Lung (tissue), 11 donors: ENCODE measurements at regions not wholly inside any gene's neighbourhood (a gene's known extent, or its start where the extent isn't known, plus 50 kb on each side); places are given as distances from the start of the nearest gene placed in this dataset.

Source experiments
- ATAC-seq: fragments of 200-7000 bp; cut with Tn5 transposase; one replicate; pipeline ENCODE4 v1.9.1; 2020; ENCODE audit warnings: moderate number of reproducible peaks; ENCODE audit not compliant: insufficient read depth, low FRiP score
- DNase-seq, 3 donors: peaks; one replicate each; pipeline ENCODE4 v3.0.0-alpha.2; 2013 to 2017
- H3K27ac ChIP-seq, 2 donors: one replicate each; pipeline ENCODE4 v1.5.1; 2013; ENCODE audit warnings: mild to moderate bottlenecking in 2 of 2, moderate library complexity in 2 of 2, control low read depth in 1 of 2, inconsistent platforms in 1 of 2, low read depth in 1 of 2, low read length in 1 of 2
- H3K27me3 ChIP-seq, 3 donors: one replicate each; pipeline ENCODE4 v1.5.1; 2013; ENCODE audit warnings: low read length in 2 of 3; ENCODE audit not compliant: control insufficient read depth in 3 of 3, insufficient read depth in 3 of 3
- H3K36me3 ChIP-seq, 4 donors: one replicate each; pipeline ENCODE4 v1.5.1; 2013; ENCODE audit warnings: low read length in 4 of 4, mild to moderate bottlenecking in 1 of 4, moderate library complexity in 1 of 4; ENCODE audit not compliant: control insufficient read depth in 4 of 4, insufficient read depth in 4 of 4
- H3K4me1 ChIP-seq, 5 donors: one replicate each; pipeline ENCODE4 v1.5.1; 2013; ENCODE audit warnings: low read length in 5 of 5, mild to moderate bottlenecking in 2 of 5, moderate library complexity in 1 of 5; ENCODE audit not compliant: control insufficient read depth in 5 of 5, insufficient read depth in 5 of 5
- H3K4me3 ChIP-seq: one replicate; pipeline ENCODE4 v1.5.1; 2013; ENCODE audit warnings: mild to moderate bottlenecking, control low read depth, moderate library complexity
- H3K9ac ChIP-seq, 2 donors: one replicate each; pipeline ENCODE4 v1.5.1; 2013; ENCODE audit warnings: low read length in 2 of 2, control low read depth in 1 of 2; ENCODE audit not compliant: insufficient read depth in 1 of 2
- H3K9me3 ChIP-seq, 4 donors: one replicate each; pipeline ENCODE4 v1.5.1; 2013; ENCODE audit warnings: low read length in 3 of 4, mild to moderate bottlenecking in 1 of 4, moderate library complexity in 1 of 4; ENCODE audit not compliant: control insufficient read depth in 4 of 4, insufficient read depth in 3 of 4
- WGBS, 2 donors: extraction: QIAGEN DNeasy Blood & Tissue Kit; methylation state at CpG; one replicate each; pipeline ENCODE4 v1.1.7; 2013; 5-methylcytosine and 5-hydroxymethylcytosine counted together
- TF ChIP-seq, protein P1 (sequence below): IDR thresholded peaks from 2 replicates; pipeline ENCODE4 v1.5.1; 2012; ENCODE audit warnings: mild to moderate bottlenecking; ENCODE audit errors: control extremely low read depth, extremely low read depth
- donor health status: control.
- donor health status: control.
- donor health status: Bipolar disorder and iron deficiency.
- donor health status: healthy.
- donor health status: DM: yes; HTN: yes; CAD: no.

DNA sequence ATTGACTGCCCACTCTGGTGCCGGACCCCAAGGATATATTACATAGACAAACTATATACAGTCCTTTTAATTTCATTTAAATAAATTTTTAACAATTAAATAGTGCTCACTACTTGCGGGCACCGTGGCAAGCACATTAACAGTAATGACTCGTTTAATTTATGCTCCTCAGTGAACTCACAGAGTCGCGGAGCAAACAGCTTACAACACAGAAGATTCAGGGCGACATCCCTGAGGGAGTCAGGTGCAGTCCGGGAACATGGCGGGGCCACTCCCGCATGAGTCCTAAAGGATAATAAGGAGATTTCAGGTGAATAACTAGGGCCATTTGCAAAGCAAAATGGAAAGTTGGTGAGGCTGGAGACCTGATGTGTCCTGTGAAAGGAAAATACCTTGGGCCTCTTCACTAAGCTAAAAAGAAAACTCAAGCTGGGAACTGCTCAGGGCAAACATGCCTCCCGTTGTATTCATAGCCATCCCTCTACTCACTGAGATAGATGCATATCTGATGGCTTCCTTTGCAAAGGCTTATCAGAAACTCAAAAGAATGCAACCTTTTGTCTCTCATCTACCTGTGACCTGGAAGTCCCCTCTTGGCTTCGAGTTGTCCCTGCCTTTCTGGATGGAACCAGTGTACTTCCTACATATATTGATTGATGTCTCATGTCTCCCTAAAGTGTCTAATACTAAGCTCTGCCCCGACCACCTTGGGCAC is 125.6 kb downstream of the KLF6 start:
- DNase-seq = no peak
- Histone ChIP-seq H3K36me3 (no peaks in the 10 kb centered on the region), H3K9me3 (peaks cover 0 to 2% (median 0%) of the 10 kb centered on the region in 4 donors), H3K9ac (no peak overlapping the region), H3K27me3 (peaks cover 0 to 3% (median 0%) of the 10 kb centered on the region in 3 donors), H3K27ac (no peak overlapping the region), H3K4me3 (no peak overlapping the region), H3K4me1 (peaks cover 0 to 2% (median 0%) of the 10 kb centered on the region in 5 donors)
- 87 to 92% methylated on average over 13 of the region's 13 CpGs for WGBS, 2 donors
- ATAC-seq = no peak
- TF ChIP-seq, protein P1, sequence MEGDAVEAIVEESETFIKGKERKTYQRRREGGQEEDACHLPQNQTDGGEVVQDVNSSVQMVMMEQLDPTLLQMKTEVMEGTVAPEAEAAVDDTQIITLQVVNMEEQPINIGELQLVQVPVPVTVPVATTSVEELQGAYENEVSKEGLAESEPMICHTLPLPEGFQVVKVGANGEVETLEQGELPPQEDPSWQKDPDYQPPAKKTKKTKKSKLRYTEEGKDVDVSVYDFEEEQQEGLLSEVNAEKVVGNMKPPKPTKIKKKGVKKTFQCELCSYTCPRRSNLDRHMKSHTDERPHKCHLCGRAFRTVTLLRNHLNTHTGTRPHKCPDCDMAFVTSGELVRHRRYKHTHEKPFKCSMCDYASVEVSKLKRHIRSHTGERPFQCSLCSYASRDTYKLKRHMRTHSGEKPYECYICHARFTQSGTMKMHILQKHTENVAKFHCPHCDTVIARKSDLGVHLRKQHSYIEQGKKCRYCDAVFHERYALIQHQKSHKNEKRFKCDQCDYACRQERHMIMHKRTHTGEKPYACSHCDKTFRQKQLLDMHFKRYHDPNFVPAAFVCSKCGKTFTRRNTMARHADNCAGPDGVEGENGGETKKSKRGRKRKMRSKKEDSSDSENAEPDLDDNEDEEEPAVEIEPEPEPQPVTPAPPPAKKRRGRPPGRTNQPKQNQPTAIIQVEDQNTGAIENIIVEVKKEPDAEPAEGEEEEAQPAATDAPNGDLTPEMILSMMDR = no peak

DNA sequence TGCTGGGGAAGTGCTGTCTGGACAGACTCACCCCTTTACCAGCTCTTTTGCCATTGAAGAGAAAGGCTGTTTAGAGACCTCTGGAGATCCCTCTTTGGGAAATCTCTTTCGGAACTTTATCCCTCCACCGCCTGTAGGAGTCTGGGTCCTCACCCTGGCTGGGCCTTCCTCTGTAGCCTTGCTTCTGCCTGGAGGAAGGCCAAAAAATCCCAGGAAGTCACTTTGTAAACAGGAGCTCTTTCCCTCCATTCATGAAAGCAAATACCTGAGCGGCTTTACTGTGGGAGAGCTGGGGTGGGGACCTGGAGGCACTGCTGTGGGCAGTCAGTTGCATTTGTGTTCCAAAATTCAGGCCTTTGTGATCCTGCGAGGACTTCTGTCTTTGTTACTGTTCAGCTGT is 126.2 kb downstream of the KLF6 start:
- WGBS, 2 donors = 58 to 59% methylated on average over 4 of the region's 4 CpGs
- TF ChIP-seq, protein P1 = no peak
- peaks cover 0 to 2% (median 0%) of the 10 kb centered on the region in 5 donors for H3K4me1 ChIP-seq
- peaks cover 0 to 3% (median 0%) of the 10 kb centered on the region in 3 donors for H3K27me3 ChIP-seq
- no peak overlapping the region for H3K9ac ChIP-seq
- H3K36me3 ChIP-seq = no peaks in the 10 kb centered on the region
- DNase-seq (peak in 1 of 3 donors; percentile 30), ATAC-seq (no peak)
- peaks cover 0 to 2% (median 0%) of the 10 kb centered on the region in 4 donors for H3K9me3 ChIP-seq
- H3K4me3 ChIP-seq = no peak overlapping the region
- H3K27ac ChIP-seq = no peak overlapping the region

DNA sequence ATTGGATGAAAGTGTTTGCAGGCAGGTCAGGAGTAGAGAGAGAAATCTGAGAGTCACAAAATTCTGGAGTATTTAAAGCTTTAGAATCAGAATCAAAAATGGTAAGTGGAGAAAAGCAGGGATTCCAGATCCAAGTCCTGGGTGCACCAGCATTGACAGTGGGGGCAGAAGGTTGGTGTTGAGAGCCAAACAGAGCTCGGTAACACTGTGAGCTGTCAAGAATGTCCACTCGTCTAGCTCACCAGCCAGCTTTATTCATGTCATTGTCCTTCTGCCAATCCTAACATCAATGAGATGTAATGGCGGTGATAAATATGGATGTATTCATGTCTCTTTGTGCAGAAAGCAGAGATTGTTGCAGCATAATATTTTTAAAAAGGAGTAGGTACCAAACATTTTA is 128.8 kb downstream of the KLF6 start:
- Histone ChIP-seq H3K9me3 (no peaks in the 10 kb centered on the region), H3K4me1 (peaks cover 0 to 3% (median 0%) of the 10 kb centered on the region in 5 donors), H3K27ac (no peak overlapping the region), H3K36me3 (no peaks in the 10 kb centered on the region), H3K4me3 (no peak overlapping the region), H3K27me3 (peaks cover 0 to 3% (median 0%) of the 10 kb centered on the region in 3 donors), H3K9ac (no peak overlapping the region)
- DNase-seq = no peak
- TF ChIP-seq, protein P1 = no peak
- 82 to 87% methylated on average over 3 of the region's 3 CpGs for WGBS, 2 donors
- no peak for ATAC-seq
